ENCODE measurements at regions not wholly inside any gene's neighbourhood (a gene's known extent, or its start where the extent isn't known, plus 50 kb on each side); places are given as distances from the start of the nearest gene placed in this dataset.
A peak's percentile ranks its signal among the peaks of the same experiment; 100 is the strongest.
"Not testable (repeated sequence)": the region's sequence is repeated elsewhere in the genome, so short reads cannot be mapped to it uniquely, and the experiment has no call there.

DNA sequence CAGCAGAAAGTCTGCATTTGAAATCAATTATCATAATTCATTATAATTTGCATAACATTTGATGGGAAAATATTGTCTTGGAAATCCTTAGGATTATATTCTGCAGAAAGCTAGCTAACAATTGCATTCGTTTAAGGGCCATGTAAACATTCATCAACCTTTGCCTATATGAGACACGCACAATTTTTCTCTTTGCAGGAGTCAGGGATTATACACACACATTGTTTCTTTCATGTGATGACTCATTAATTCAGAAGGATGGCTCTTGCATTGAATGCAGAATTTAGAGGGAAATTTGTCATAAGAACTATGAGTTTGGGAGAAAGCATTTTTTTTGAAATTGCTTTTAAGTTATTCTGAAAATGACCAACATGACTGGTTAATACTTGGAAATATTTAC, 844.7 kb downstream of the DIPK2A start:
- Histone ChIP-seq H3K36me3 (ENCODE audit: control insufficient read depth, insufficient read depth, low read length) (no peaks in the 10 kb centered on the region), H3K4me3 (ENCODE audit: low read length) (no peak overlapping the region), H3K9me3 (ENCODE audit: control insufficient read depth, low read length) (no peaks in the 10 kb centered on the region), H3K9ac (ENCODE audit: extremely low read depth, low read length, poor library complexity, severe bottlenecking) (no peak overlapping the region), H3K27ac (ENCODE audit: low read depth, low read length) (no peak overlapping the region), H3K4me1 (ENCODE audit: control insufficient read depth, insufficient read depth, low read length) (no peaks in the 10 kb centered on the region), H3K27me3 (ENCODE audit: control insufficient read depth, insufficient read depth, low read length, poor library complexity, severe bottlenecking) (no peaks in the 10 kb centered on the region)
- TF ChIP-seq, protein P1, sequence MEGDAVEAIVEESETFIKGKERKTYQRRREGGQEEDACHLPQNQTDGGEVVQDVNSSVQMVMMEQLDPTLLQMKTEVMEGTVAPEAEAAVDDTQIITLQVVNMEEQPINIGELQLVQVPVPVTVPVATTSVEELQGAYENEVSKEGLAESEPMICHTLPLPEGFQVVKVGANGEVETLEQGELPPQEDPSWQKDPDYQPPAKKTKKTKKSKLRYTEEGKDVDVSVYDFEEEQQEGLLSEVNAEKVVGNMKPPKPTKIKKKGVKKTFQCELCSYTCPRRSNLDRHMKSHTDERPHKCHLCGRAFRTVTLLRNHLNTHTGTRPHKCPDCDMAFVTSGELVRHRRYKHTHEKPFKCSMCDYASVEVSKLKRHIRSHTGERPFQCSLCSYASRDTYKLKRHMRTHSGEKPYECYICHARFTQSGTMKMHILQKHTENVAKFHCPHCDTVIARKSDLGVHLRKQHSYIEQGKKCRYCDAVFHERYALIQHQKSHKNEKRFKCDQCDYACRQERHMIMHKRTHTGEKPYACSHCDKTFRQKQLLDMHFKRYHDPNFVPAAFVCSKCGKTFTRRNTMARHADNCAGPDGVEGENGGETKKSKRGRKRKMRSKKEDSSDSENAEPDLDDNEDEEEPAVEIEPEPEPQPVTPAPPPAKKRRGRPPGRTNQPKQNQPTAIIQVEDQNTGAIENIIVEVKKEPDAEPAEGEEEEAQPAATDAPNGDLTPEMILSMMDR (conservative IDR thresholded peaks at IDR 0.05) = no peak
- H3K27ac Mint-ChIP-seq = no peak overlapping the region
- no peak for DNase-seq
- no peaks in the 10 kb centered on the region for H3K9me3 Mint-ChIP-seq
- peaks cover 8% of the 10 kb centered on the region for H3K4me1 Mint-ChIP-seq
- no peak overlapping the region for H3K4me3 Mint-ChIP-seq
- no peaks in the 10 kb centered on the region for H3K36me3 Mint-ChIP-seq (ENCODE audit: low read depth)
- H3K27me3 Mint-ChIP-seq (ENCODE audit: insufficient read depth) = no peaks in the 10 kb centered on the region
- WGBS, 2 experiments (ENCODE audit: insufficient coverage in 1 of 2, insufficient read length in 1 of 2) = 77% methylated on average over 2 of the region's 2 CpGs; no CpG with 5 or more reads in 1 of the 2 experiments

DNA sequence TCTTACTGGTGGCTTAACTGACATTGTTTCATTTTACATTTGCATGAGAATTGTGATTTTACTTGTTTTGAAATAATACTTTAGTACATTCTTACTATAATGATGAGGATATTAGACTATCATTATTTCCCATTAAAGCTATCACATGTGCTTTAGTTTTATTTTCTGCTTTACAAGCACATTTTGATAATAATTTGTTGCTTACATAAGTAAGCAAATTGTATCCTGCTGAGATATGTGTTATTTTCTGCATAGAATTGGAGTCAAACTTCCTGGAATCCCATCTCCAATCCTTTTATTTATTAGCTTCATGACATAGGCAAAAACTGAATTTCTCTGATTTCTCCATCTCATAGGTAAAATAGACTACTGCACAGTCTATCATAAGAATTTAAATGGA, 847.4 kb downstream of the DIPK2A start:
- Mint-ChIP-seq H3K27ac (no peak overlapping the region), H3K4me3 (no peak overlapping the region), H3K27me3 (ENCODE audit: insufficient read depth) (no peaks in the 10 kb centered on the region), H3K4me1 (peaks cover 8% of the 10 kb centered on the region), H3K9me3 (no peaks in the 10 kb centered on the region), H3K36me3 (ENCODE audit: low read depth) (no peaks in the 10 kb centered on the region)
- Histone ChIP-seq H3K9ac (ENCODE audit: extremely low read depth, low read length, poor library complexity, severe bottlenecking) (no peak overlapping the region), H3K27me3 (ENCODE audit: control insufficient read depth, insufficient read depth, low read length, poor library complexity, severe bottlenecking) (no peaks in the 10 kb centered on the region), H3K4me3 (ENCODE audit: low read length) (no peak overlapping the region), H3K36me3 (ENCODE audit: control insufficient read depth, insufficient read depth, low read length) (no peaks in the 10 kb centered on the region), H3K4me1 (ENCODE audit: control insufficient read depth, insufficient read depth, low read length) (no peaks in the 10 kb centered on the region), H3K9me3 (ENCODE audit: control insufficient read depth, low read length) (no peaks in the 10 kb centered on the region), H3K27ac (ENCODE audit: low read depth, low read length) (no peak overlapping the region)
- TF ChIP-seq, protein P1 (conservative IDR thresholded peaks at IDR 0.05) = no peak
- no peak for DNase-seq

DNA sequence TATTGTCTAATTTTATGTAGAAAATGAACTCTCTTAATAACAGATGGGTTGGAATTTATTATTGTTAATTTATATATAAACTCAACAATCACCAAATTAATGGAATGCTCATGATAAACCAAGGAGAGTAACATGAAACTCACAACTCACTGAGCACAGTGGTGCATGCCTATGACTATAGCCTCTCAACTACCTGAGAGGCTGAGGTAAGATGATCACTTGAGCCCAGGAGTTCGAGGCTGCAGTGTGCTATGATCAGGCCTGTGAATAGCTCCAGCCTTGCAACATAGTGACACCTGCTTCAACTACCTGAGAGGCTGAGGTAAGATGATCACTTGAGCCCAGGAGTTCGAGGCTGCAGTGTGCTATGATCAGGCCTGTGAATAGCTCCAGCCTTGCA, 848.6 kb downstream of the DIPK2A start:
- H3K27me3 ChIP-seq (ENCODE audit: control insufficient read depth, insufficient read depth, low read length, poor library complexity, severe bottlenecking); H3K4me1 Mint-ChIP-seq; H3K36me3 ChIP-seq (ENCODE audit: control insufficient read depth, insufficient read depth, low read length); H3K9me3 Mint-ChIP-seq; H3K27ac ChIP-seq (ENCODE audit: low read depth, low read length); H3K4me3 Mint-ChIP-seq; H3K27me3 Mint-ChIP-seq (ENCODE audit: insufficient read depth); H3K4me1 ChIP-seq (ENCODE audit: control insufficient read depth, insufficient read depth, low read length); DNase-seq; H3K36me3 Mint-ChIP-seq (ENCODE audit: low read depth); H3K4me3 ChIP-seq (ENCODE audit: low read length); H3K9ac ChIP-seq (ENCODE audit: extremely low read depth, low read length, poor library complexity, severe bottlenecking); H3K9me3 ChIP-seq (ENCODE audit: control insufficient read depth, low read length): not testable (repeated sequence)
- H3K27ac Mint-ChIP-seq = peak overlapping the region; percentile 81
- WGBS, 2 experiments (ENCODE audit: insufficient coverage in 1 of 2, insufficient read length in 1 of 2) = 86 to 95% methylated on average over 1 to 2 of the region's 2 CpGs

DNA sequence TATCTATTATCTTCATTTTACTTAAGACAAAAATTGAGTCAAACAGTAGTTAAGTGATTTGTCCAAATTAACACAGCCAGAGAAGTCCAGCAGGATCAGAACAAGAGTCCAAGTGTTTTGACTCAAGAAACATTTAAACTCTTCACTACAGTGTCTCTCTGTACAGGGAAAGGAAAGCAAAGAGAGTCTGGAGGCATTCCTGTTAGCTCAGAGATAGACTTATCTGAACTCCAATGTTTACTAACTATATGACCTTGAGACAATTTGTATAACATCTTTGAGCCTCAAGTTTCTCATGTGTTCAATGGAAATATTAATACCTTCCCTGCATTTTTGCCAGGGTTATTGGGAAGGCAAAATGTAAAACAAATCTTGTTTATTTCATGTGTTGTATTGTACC, 849.1 kb downstream of the DIPK2A start:
- Histone ChIP-seq H3K4me1 (ENCODE audit: control insufficient read depth, insufficient read depth, low read length) (no peaks in the 10 kb centered on the region), H3K9ac (ENCODE audit: extremely low read depth, low read length, poor library complexity, severe bottlenecking) (no peak overlapping the region), H3K4me3 (ENCODE audit: low read length) (no peak overlapping the region), H3K27ac (ENCODE audit: low read depth, low read length) (no peak overlapping the region), H3K27me3 (ENCODE audit: control insufficient read depth, insufficient read depth, low read length, poor library complexity, severe bottlenecking) (no peaks in the 10 kb centered on the region), H3K36me3 (ENCODE audit: control insufficient read depth, insufficient read depth, low read length) (no peaks in the 10 kb centered on the region), H3K9me3 (ENCODE audit: control insufficient read depth, low read length) (no peaks in the 10 kb centered on the region)
- H3K4me1 Mint-ChIP-seq = peaks cover 8% of the 10 kb centered on the region
- no peak overlapping the region for H3K27ac Mint-ChIP-seq
- no peaks in the 10 kb centered on the region for H3K9me3 Mint-ChIP-seq
- TF ChIP-seq, protein P1 (conservative IDR thresholded peaks at IDR 0.05) = no peak
- H3K4me3 Mint-ChIP-seq = no peak overlapping the region
- DNase-seq = no peak
- no peaks in the 10 kb centered on the region for H3K27me3 Mint-ChIP-seq (ENCODE audit: insufficient read depth)
- H3K36me3 Mint-ChIP-seq (ENCODE audit: low read depth) = no peaks in the 10 kb centered on the region
